Right lobe of liver (tissue), 4 donors: ENCODE measurements at regions not wholly inside any gene's neighbourhood (a gene's known extent, or its start where the extent isn't known, plus 50 kb on each side); places are given as distances from the start of the nearest gene placed in this dataset.
"Not testable (repeated sequence)": the region's sequence is repeated elsewhere in the genome, so short reads cannot be mapped to it uniquely, and the experiment has no call there.

Experiments
- POLR2A ChIP-seq: fragments of 450-650 bp; IDR thresholded peaks from one replicate; pipeline ENCODE4 v1.6.1; 2017; ENCODE audit warnings: antibody characterized with exemption, mild to moderate bottlenecking
- TF ChIP-seq, protein P1 (sequence below), 4 donors: fragments of 200-600 bp in 3 of 4; fragments of 450-650 bp in 1 of 4; IDR thresholded peaks; one replicate each; pipeline versions ENCODE4 v1.5.1 to v1.8.0; 2016 to 2022; ENCODE audit warnings: antibody characterized with exemption in 4 of 4, mild to moderate bottlenecking in 2 of 4
- donor health status: DM: no; HTN: no; CAD: no.
- donor health status: DM: no; HTN: no; CAD: no.
- donor health status: DM: no; HTN: yes; CAD: no.

- TF ChIP-seq POLR2A = not testable (repeated sequence)
- TF ChIP-seq, protein P1, sequence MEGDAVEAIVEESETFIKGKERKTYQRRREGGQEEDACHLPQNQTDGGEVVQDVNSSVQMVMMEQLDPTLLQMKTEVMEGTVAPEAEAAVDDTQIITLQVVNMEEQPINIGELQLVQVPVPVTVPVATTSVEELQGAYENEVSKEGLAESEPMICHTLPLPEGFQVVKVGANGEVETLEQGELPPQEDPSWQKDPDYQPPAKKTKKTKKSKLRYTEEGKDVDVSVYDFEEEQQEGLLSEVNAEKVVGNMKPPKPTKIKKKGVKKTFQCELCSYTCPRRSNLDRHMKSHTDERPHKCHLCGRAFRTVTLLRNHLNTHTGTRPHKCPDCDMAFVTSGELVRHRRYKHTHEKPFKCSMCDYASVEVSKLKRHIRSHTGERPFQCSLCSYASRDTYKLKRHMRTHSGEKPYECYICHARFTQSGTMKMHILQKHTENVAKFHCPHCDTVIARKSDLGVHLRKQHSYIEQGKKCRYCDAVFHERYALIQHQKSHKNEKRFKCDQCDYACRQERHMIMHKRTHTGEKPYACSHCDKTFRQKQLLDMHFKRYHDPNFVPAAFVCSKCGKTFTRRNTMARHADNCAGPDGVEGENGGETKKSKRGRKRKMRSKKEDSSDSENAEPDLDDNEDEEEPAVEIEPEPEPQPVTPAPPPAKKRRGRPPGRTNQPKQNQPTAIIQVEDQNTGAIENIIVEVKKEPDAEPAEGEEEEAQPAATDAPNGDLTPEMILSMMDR (IDR thresholded peaks at IDR 0.05) = not testable (repeated sequence)
Measured at GRCh38 chrX:71838092-71838491, 72.6 kb upstream of the NHSL2 start.
